A549 (cell line): ENCODE measurements at regions not wholly inside any gene's neighbourhood (a gene's known extent, or its start where the extent isn't known, plus 50 kb on each side); places are given as distances from the start of the nearest gene placed in this dataset.

Source experiments
- CEBPB ChIP-seq, 2 experiments: fragments of >200 bp in 1 of 2; sonication (Bioruptor Twin) in 1 of 2; formaldehyde crosslinking in 1 of 2; IDR thresholded peaks; 2 replicates each; pipeline ENCODE4 v1.6.1; 2012 to 2016
- ESRRA ChIP-seq: fragments of 150-350 bp; IDR thresholded peaks from 2 replicates; pipeline ENCODE4 v1.6.1; 2014; ENCODE audit warnings: mild to moderate bottlenecking, low read length, borderline replicate concordance
- NFE2L2 ChIP-seq: fragments of 150-350 bp; conservative IDR thresholded peaks from 2 replicates; pipeline ENCODE4 v1.6.1; 2014; ENCODE audit warnings: low read length
- POLR2A ChIP-seq: IDR thresholded peaks from 2 replicates; pipeline ENCODE4 v1.6.1; 2012; ENCODE audit warnings: mild to moderate bottlenecking, low read length
- SMC3 ChIP-seq: fragments of >200 bp; sonication (Bioruptor Twin); formaldehyde crosslinking; IDR thresholded peaks from 3 replicates; pipeline ENCODE4 v1.6.1; 2018; ENCODE audit warnings: inconsistent platforms
- ZFP36 ChIP-seq: fragments of 450-650 bp; IDR thresholded peaks from 2 replicates; pipeline ENCODE4 v1.6.1; 2014; ENCODE audit warnings: borderline replicate concordance; ENCODE audit not compliant: partially characterized antibody
- ZSCAN20 ChIP-seq: fragments of 250-450 bp; sonication (Bioruptor Pico); IDR thresholded peaks from 2 replicates; pipeline ENCODE4 v1.8.0; 2022; ENCODE audit warnings: mild to moderate bottlenecking, moderate library complexity
- TF ChIP-seq, protein P1 (sequence below): IDR thresholded peaks from 2 replicates; pipeline ENCODE4 v1.6.1; 2012
- TF ChIP-seq, protein P2 (sequence below): fragments of >200 bp; sonication (Bioruptor Twin); formaldehyde crosslinking; IDR thresholded peaks from 3 replicates; pipeline ENCODE4 v1.5.1; 2016

DNA sequence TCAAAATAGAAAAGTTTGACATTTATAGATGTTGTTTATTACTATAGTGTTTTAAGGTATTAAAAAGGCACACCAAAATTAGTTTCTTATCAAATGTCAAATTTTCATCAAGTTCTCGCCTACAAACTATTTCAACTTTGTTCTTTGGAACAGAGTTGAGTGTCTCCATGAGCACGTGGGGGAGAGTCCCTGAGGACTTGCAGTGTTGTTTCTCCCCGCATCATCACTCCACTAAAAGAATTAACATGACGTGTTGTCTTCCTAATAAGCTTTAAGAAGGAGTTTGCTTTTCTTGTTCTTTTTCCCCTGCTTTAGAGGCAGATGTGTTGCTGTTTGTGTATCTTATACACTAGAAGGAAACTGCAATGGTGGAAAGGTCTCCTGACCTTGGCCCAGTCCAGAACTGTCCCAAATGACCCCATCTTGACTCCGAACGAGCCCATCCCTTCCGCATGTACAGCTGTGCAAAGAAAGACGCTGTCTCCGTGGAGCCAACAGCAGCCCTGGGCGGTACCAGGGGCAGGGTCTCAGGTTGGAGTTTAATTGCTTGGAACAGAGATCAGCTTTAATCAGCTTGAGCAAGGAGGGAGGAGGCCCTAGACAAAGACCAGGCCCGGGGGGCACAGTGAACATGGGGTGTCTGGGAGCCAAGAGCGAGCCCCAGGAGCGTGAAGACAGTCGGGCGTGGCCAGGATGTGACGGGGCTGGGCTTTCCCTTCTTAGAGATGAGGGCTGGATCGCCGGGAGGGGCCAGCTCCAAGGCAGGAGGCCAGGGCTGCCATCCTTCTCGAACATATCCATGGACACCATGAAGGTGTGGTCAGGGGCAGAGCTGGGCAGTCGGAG is 215.4 kb upstream of the RTL1 start:
- TF ChIP-seq, protein P1, sequence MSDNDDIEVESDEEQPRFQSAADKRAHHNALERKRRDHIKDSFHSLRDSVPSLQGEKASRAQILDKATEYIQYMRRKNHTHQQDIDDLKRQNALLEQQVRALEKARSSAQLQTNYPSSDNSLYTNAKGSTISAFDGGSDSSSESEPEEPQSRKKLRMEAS: no peak
- TF ChIP-seq, protein P2, sequence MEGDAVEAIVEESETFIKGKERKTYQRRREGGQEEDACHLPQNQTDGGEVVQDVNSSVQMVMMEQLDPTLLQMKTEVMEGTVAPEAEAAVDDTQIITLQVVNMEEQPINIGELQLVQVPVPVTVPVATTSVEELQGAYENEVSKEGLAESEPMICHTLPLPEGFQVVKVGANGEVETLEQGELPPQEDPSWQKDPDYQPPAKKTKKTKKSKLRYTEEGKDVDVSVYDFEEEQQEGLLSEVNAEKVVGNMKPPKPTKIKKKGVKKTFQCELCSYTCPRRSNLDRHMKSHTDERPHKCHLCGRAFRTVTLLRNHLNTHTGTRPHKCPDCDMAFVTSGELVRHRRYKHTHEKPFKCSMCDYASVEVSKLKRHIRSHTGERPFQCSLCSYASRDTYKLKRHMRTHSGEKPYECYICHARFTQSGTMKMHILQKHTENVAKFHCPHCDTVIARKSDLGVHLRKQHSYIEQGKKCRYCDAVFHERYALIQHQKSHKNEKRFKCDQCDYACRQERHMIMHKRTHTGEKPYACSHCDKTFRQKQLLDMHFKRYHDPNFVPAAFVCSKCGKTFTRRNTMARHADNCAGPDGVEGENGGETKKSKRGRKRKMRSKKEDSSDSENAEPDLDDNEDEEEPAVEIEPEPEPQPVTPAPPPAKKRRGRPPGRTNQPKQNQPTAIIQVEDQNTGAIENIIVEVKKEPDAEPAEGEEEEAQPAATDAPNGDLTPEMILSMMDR: no peak
- TF ChIP-seq SMC3 (no peak), ZFP36 (no peak), ESRRA (no peak), POLR2A (no peak), NFE2L2 (no peak), CEBPB (IDR thresholded peaks at IDR 0.05) (no peak), ZSCAN20 (no peak)
